ENCODE measurements at regions not wholly inside any gene's neighbourhood (a gene's known extent, or its start where the extent isn't known, plus 50 kb on each side); places are given as distances from the start of the nearest gene placed in this dataset.

GRCh38 chr3:117068301-117068700 is 358.7 kb downstream of the TUSC7 start:
- H3K27me3 ChIP-seq (replicated peaks in 1 of 4; ENCODE audit: control insufficient read depth in 3 of 4, extremely low read depth in 1 of 4, insufficient read depth in 3 of 4, low read length in 3 of 4) = no peaks in the 10 kb centered on the region
- no peak overlapping the region for H3K9ac ChIP-seq (replicated peaks in 1 of 4; ENCODE audit: extremely low read depth in 1 of 4, low read depth in 3 of 4, low read length in 3 of 4)
- no peak overlapping the region for H3K4me3 ChIP-seq (ENCODE audit: extremely low read depth in 1 of 4, insufficient read depth in 2 of 4, low read depth in 3 of 4, low read length in 4 of 4)
- H3K9me3 ChIP-seq (ENCODE audit: insufficient read depth in 2 of 2, low read depth in 1 of 2, low read length in 1 of 2) = no peaks in the 10 kb centered on the region
- WGBS, 2 experiments (ENCODE audit: extremely low coverage in 1 of 2, insufficient coverage in 1 of 2, insufficient read length in 1 of 2, insufficient replicate concordance in 2 of 2, low coverage in 1 of 2, low lambda C conversion rate in 2 of 2, missing lambda C conversion rate in 1 of 2) = 86% methylated on average over 2 of the region's 2 CpGs; no CpG with 5 or more reads in 1 of the 2 experiments
- CTCF ChIA-PET (ENCODE audit: partially characterized antibody) = no interaction called here
- no peak overlapping the region for H2BK12ac ChIP-seq (ENCODE audit: low read depth, low read length)
- POLR2A ChIA-PET (ENCODE audit: partially characterized antibody) = no interaction called here
- H4K20me1 ChIP-seq (replicated peaks in 1 of 2; ENCODE audit: control insufficient read depth in 1 of 2, insufficient read depth in 2 of 2, low read length in 2 of 2) = no peaks in the 10 kb centered on the region
- no peaks in the 10 kb centered on the region for H3K4me1 ChIP-seq (replicated peaks in 1 of 4; ENCODE audit: control insufficient read depth in 3 of 4, insufficient read depth in 4 of 4, low read length in 3 of 4)
- no peak overlapping the region for H2BK120ac ChIP-seq (replicated peaks; ENCODE audit: low read depth, low read length)
- H3K23ac ChIP-seq (ENCODE audit: insufficient read length) = no peak overlapping the region
- no peak overlapping the region for H2AK5ac ChIP-seq (ENCODE audit: low read depth, low read length)
- no peak for FAIRE-seq
- H3K4ac ChIP-seq (replicated peaks; ENCODE audit: insufficient read length, low read depth, low read length) = no peak overlapping the region
- H3K56ac ChIP-seq (replicated peaks; ENCODE audit: insufficient read length, low read depth, low read length) = no peak overlapping the region
- no peak overlapping the region for H2BK15ac ChIP-seq (ENCODE audit: low read length)
- no peak for DNase-seq (ENCODE audit: low read depth in 1 of 2, low spot score in 2 of 2)
- no peaks in the 10 kb centered on the region for H3K79me2 ChIP-seq (ENCODE audit: control insufficient read depth in 1 of 2, insufficient read depth in 2 of 2, low read length in 2 of 2)
- no peak overlapping the region for H2AFZ ChIP-seq (ENCODE audit: low read length)
- TF ChIP-seq YY1 (IDR thresholded peaks at IDR 0.05; ENCODE audit: low read depth, low read length) = no peak
- TF ChIP-seq NANOG (IDR thresholded peaks at IDR 0.05; ENCODE audit: insufficient read depth, low read depth, low read length, poor library complexity, severe bottlenecking) = no peak
- no peak for TF ChIP-seq CREB1 (IDR thresholded peaks at IDR 0.05)
- TF ChIP-seq TEAD4 (IDR thresholded peaks at IDR 0.05; ENCODE audit: low read depth, low read length) = no peak
- no peak for TF ChIP-seq POLR2A (IDR thresholded peaks at IDR 0.05; ENCODE audit: control extremely low read depth in 1 of 2, low read depth in 2 of 2, low read length in 2 of 2)
- TF ChIP-seq, protein P1, sequence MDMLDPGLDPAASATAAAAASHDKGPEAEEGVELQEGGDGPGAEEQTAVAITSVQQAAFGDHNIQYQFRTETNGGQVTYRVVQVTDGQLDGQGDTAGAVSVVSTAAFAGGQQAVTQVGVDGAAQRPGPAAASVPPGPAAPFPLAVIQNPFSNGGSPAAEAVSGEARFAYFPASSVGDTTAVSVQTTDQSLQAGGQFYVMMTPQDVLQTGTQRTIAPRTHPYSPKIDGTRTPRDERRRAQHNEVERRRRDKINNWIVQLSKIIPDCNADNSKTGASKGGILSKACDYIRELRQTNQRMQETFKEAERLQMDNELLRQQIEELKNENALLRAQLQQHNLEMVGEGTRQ (IDR thresholded peaks at IDR 0.05; ENCODE audit: low read length) = no peak
- TF ChIP-seq, protein P2, sequence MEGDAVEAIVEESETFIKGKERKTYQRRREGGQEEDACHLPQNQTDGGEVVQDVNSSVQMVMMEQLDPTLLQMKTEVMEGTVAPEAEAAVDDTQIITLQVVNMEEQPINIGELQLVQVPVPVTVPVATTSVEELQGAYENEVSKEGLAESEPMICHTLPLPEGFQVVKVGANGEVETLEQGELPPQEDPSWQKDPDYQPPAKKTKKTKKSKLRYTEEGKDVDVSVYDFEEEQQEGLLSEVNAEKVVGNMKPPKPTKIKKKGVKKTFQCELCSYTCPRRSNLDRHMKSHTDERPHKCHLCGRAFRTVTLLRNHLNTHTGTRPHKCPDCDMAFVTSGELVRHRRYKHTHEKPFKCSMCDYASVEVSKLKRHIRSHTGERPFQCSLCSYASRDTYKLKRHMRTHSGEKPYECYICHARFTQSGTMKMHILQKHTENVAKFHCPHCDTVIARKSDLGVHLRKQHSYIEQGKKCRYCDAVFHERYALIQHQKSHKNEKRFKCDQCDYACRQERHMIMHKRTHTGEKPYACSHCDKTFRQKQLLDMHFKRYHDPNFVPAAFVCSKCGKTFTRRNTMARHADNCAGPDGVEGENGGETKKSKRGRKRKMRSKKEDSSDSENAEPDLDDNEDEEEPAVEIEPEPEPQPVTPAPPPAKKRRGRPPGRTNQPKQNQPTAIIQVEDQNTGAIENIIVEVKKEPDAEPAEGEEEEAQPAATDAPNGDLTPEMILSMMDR (IDR thresholded peaks at IDR 0.05; ENCODE audit: control extremely low read depth in 1 of 3, insufficient read depth in 1 of 3, low read depth in 1 of 3, low read length in 3 of 3) = no peak
- H3K4me2 ChIP-seq (ENCODE audit: insufficient read depth in 1 of 2, low read depth in 2 of 2, low read length in 2 of 2) = no peak overlapping the region
- H3K79me1 ChIP-seq (ENCODE audit: low read depth, low read length) = no peaks in the 10 kb centered on the region
- H2BK20ac ChIP-seq (ENCODE audit: low read length) = no peak overlapping the region
- H3K14ac ChIP-seq (ENCODE audit: insufficient read length) = no peak overlapping the region
- no peak overlapping the region for H4K91ac ChIP-seq (replicated peaks; ENCODE audit: insufficient read length, low read length)
- H3K18ac ChIP-seq (ENCODE audit: extremely low read depth, low read length) = no peak overlapping the region
- no peaks in the 10 kb centered on the region for H3K36me3 ChIP-seq (ENCODE audit: control insufficient read depth in 2 of 4, insufficient read depth in 4 of 4, low read length in 3 of 4)
- no peaks in the 10 kb centered on the region for H3K23me2 ChIP-seq (ENCODE audit: low read depth, low read length)
- H2BK5ac ChIP-seq (ENCODE audit: low read depth, low read length) = no peak overlapping the region
- no peak overlapping the region for H4K5ac ChIP-seq (ENCODE audit: insufficient read length, low read depth, low read length)
- H4K8ac ChIP-seq (ENCODE audit: extremely low read depth, insufficient read depth, low read length) = no peak overlapping the region
- H3K27ac ChIP-seq (ENCODE audit: low read depth, low read length) = no peak overlapping the region
